K562 (cell line): ENCODE measurements at regions not wholly inside any gene's neighbourhood (a gene's known extent, or its start where the extent isn't known, plus 50 kb on each side); places are given as distances from the start of the nearest gene placed in this dataset.

Experiments used
- NR2F6 ChIP-seq: fragments of 450-650 bp; formaldehyde crosslinking; IDR thresholded peaks from 2 replicates; pipeline ENCODE4 v1.4.0; 2020; ENCODE audit warnings: mild to moderate bottlenecking
- POLR2AphosphoS2 ChIP-seq: IDR thresholded peaks from 2 replicates; pipeline ENCODE4 v1.6.1; 2012; ENCODE audit warnings: low read length, improper control_type of control experiment
- POLR2B ChIP-seq: fragments of 450-650 bp; IDR thresholded peaks from 2 replicates; pipeline ENCODE4 v1.6.1; 2018; ENCODE audit warnings: low read depth; ENCODE audit not compliant: partially characterized antibody
- SREBF1 ChIP-seq: fragments of 150-350 bp; IDR thresholded peaks from 2 replicates; pipeline ENCODE4 v1.6.1; 2014; ENCODE audit warnings: antibody characterized with exemption, low read depth, low read length, borderline replicate concordance
- TF ChIP-seq, protein P1 (sequence below): sonication (generic); formaldehyde crosslinking; IDR thresholded peaks from 2 replicates; pipeline ENCODE4 v1.8.1; 2023; ENCODE audit warnings: mild to moderate bottlenecking, missing genetic modification reagents

GRCh38 chr7:136046548-136046947, 69.4 kb upstream of the MTPN start:
- TF ChIP-seq POLR2B (no peak), POLR2AphosphoS2 (no peak), SREBF1 (no peak), NR2F6 (CRISPR knock-in tag) (no peak)
- TF ChIP-seq, protein P1, sequence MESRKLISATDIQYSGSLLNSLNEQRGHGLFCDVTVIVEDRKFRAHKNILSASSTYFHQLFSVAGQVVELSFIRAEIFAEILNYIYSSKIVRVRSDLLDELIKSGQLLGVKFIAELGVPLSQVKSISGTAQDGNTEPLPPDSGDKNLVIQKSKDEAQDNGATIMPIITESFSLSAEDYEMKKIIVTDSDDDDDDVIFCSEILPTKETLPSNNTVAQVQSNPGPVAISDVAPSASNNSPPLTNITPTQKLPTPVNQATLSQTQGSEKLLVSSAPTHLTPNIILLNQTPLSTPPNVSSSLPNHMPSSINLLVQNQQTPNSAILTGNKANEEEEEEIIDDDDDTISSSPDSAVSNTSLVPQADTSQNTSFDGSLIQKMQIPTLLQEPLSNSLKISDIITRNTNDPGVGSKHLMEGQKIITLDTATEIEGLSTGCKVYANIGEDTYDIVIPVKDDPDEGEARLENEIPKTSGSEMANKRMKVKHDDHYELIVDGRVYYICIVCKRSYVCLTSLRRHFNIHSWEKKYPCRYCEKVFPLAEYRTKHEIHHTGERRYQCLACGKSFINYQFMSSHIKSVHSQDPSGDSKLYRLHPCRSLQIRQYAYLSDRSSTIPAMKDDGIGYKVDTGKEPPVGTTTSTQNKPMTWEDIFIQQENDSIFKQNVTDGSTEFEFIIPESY (CRISPR knock-in tag), result no peak
